GM23338 (cell line): ENCODE measurements at regions not wholly inside any gene's neighbourhood (a gene's known extent, or its start where the extent isn't known, plus 50 kb on each side); places are given as distances from the start of the nearest gene placed in this dataset.

ENCODE experiments used
- ATAC-seq: fragments of 200-7000 bp; cut with Tn5 transposase; 3 replicates; pipeline ENCODE4 v1.9.1; 2020
- DNase-seq: peaks from one replicate; pipeline ENCODE4 v3.0.0-alpha.2; 2015; ENCODE audit warnings: low spot score
- H2AFZ ChIP-seq: fragments of 200-600 bp; sonication (generic); 2 replicates; pipeline ENCODE4 v1.8.0; 2016; ENCODE audit warnings: antibody characterized with exemption, mild to moderate bottlenecking, moderate library complexity
- H3F3A ChIP-seq: fragments of 200-600 bp; sonication (generic); replicated peaks from 2 replicates; pipeline ENCODE4 v1.8.0; 2017; ENCODE audit warnings: antibody characterized with exemption, mixed run types, low read depth
- H3K27ac ChIP-seq: fragments of 200-600 bp; sonication (generic); 2 replicates; pipeline ENCODE4 v1.6.1; 2016; ENCODE audit warnings: low read depth
- H3K27me3 ChIP-seq: fragments of 200-600 bp; sonication (generic); 2 replicates; pipeline ENCODE4 v1.8.0; 2016; ENCODE audit warnings: mild to moderate bottlenecking, mixed run types, moderate library complexity; ENCODE audit not compliant: insufficient read depth
- H3K36me3 ChIP-seq: fragments of 200-600 bp; sonication (generic); 2 replicates; pipeline ENCODE4 v1.8.0; 2016; ENCODE audit warnings: mild to moderate bottlenecking; ENCODE audit not compliant: insufficient read depth
- H3K4me1 ChIP-seq: fragments of 200-600 bp; sonication (generic); 2 replicates; pipeline ENCODE4 v1.8.0; 2016; ENCODE audit warnings: mild to moderate bottlenecking, moderate library complexity; ENCODE audit not compliant: insufficient read depth
- H3K4me2 ChIP-seq: fragments of 200-600 bp; sonication (generic); 2 replicates; pipeline ENCODE4 v1.7.1; 2017; ENCODE audit warnings: mixed run types
- H3K4me3 ChIP-seq: fragments of 200-600 bp; sonication (generic); 2 replicates; pipeline ENCODE4 v1.6.1; 2016; ENCODE audit warnings: mixed run types
- H3K79me2 ChIP-seq: fragments of 200-600 bp; sonication (generic); replicated peaks from 2 replicates; pipeline ENCODE4 v1.8.0; 2017; ENCODE audit warnings: mild to moderate bottlenecking; ENCODE audit not compliant: insufficient read depth
- H3K9me2 ChIP-seq: fragments of 200-600 bp; sonication (generic); 2 replicates; pipeline ENCODE4 v1.8.0; 2017; ENCODE audit not compliant: insufficient read depth
- H4K20me1 ChIP-seq: fragments of 200-600 bp; sonication (generic); replicated peaks from 2 replicates; pipeline ENCODE4 v1.8.0; 2017; ENCODE audit warnings: mild to moderate bottlenecking; ENCODE audit not compliant: insufficient read depth
- H3K27ac Mint-ChIP-seq: 2 replicates; pipeline ENCODE4 v1.8.0; 2020; ENCODE audit warnings: inconsistent platforms, mild to moderate bottlenecking, moderate library complexity, mixed read lengths
- H3K27me3 Mint-ChIP-seq: 3 replicates; pipeline ENCODE4 v1.8.0; 2022; ENCODE audit warnings: low read depth, mild to moderate bottlenecking, moderate library complexity, mixed read lengths, inconsistent platforms; ENCODE audit not compliant: insufficient read depth, poor library complexity
- H3K36me3 Mint-ChIP-seq: 3 replicates; pipeline ENCODE4 v1.8.0; 2021; ENCODE audit warnings: low read depth, mild to moderate bottlenecking, inconsistent platforms, moderate library complexity, mixed read lengths
- H3K4me1 Mint-ChIP-seq: 3 replicates; pipeline ENCODE4 v1.8.0; 2020; ENCODE audit warnings: mild to moderate bottlenecking, inconsistent platforms, mixed read lengths
- H3K4me3 Mint-ChIP-seq: 3 replicates; pipeline ENCODE4 v1.8.0; 2021; ENCODE audit warnings: moderate library complexity, mild to moderate bottlenecking, inconsistent platforms, mixed read lengths
- H3K9me3 Mint-ChIP-seq: 3 replicates; pipeline ENCODE4 v1.8.0; 2020; ENCODE audit warnings: moderate library complexity, mild to moderate bottlenecking, inconsistent platforms, mixed read lengths
- CTCF ChIP-seq, 2 experiments: fragments of 200-600 bp in 1 of 2; sonication (generic) in 1 of 2; conservative IDR thresholded peaks; 2 replicates each; pipeline versions ENCODE4 v1.5.1 to v1.6.1; 2016 to 2017; ENCODE audit warnings: antibody characterized with exemption in 2 of 2, low read depth in 2 of 2, mild to moderate bottlenecking in 2 of 2, moderate library complexity in 1 of 2
- ETS1 ChIP-seq: IDR thresholded peaks from 2 replicates; pipeline ENCODE4 v1.6.1; 2016; ENCODE audit warnings: antibody characterized with exemption
- EZH2phosphoT487 ChIP-seq: fragments of 200-600 bp; sonication (generic); IDR thresholded peaks from one replicate; pipeline ENCODE4 v1.8.1; 2018; ENCODE audit warnings: antibody characterized with exemption; ENCODE audit not compliant: unreplicated experiment
- JUNB ChIP-seq: IDR thresholded peaks from one replicate; pipeline ENCODE4 v1.6.1; 2016; ENCODE audit warnings: antibody characterized with exemption; ENCODE audit not compliant: unreplicated experiment
- NANOG ChIP-seq: IDR thresholded peaks from 2 replicates; pipeline ENCODE4 v1.6.1; 2016; ENCODE audit warnings: antibody characterized with exemption, borderline replicate concordance
- REST ChIP-seq: IDR thresholded peaks from one replicate; pipeline ENCODE4 v1.6.1; 2018; ENCODE audit warnings: antibody characterized with exemption; ENCODE audit not compliant: unreplicated experiment
- ZNF114 ChIP-seq: fragments of 250-450 bp; sonication (Bioruptor Pico); IDR thresholded peaks from 2 replicates; pipeline ENCODE4 v1.5.0; 2020; ENCODE audit warnings: mild to moderate bottlenecking, moderate library complexity
- ZNF331 ChIP-seq: fragments of 250-450 bp; sonication (Bioruptor Pico); IDR thresholded peaks from 2 replicates; pipeline ENCODE4 v1.5.0; 2020; ENCODE audit warnings: low read depth, mild to moderate bottlenecking, moderate library complexity
- ZNF462 ChIP-seq: fragments of 250-450 bp; sonication (Bioruptor Pico); IDR thresholded peaks from 2 replicates; pipeline ENCODE4 v1.5.0; 2020; ENCODE audit warnings: mild to moderate bottlenecking, moderate library complexity

GRCh38 chr10:55470840-55471239, 669.8 kb upstream of the PCDH15 start (continued):
- TF ChIP-seq CTCF (conservative IDR thresholded peaks at IDR 0.05; ENCODE audit: low read depth in 2 of 2) (no peak), EZH2phosphoT487 (no peak), ZNF114 (CRISPR knock-in tag) (no peak), ZNF331 (CRISPR knock-in tag) (no peak), REST (no peak), JUNB (no peak)

GRCh38 chr10:55466806-55467504, 665.9 kb upstream of the PCDH15 start:
- no peak overlapping the region for H3K4me3 ChIP-seq
- no peaks in the 10 kb centered on the region for H3F3A ChIP-seq
- Mint-ChIP-seq H3K27me3 (no peaks in the 10 kb centered on the region), H3K36me3 (no peaks in the 10 kb centered on the region), H3K4me3 (no peak overlapping the region), H3K9me3 (no peaks in the 10 kb centered on the region), H3K4me1 (no peaks in the 10 kb centered on the region), H3K27ac (no peak overlapping the region; the same call in 1 of the 2 replicates)
- no peaks in the 10 kb centered on the region for H3K79me2 ChIP-seq
- no peaks in the 10 kb centered on the region for H3K9me2 ChIP-seq
- H3K36me3 ChIP-seq: no peaks in the 10 kb centered on the region
- TF ChIP-seq JUNB (no peak), EZH2phosphoT487 (no peak), NANOG (no peak), ZNF462 (CRISPR knock-in tag) (no peak), ZNF331 (CRISPR knock-in tag) (no peak), ZNF114 (CRISPR knock-in tag) (no peak), ETS1 (no peak)
- ATAC-seq (no peak), DNase-seq (no peak)
- H3K4me2 ChIP-seq: no peak overlapping the region
- H3K27ac ChIP-seq: no peak overlapping the region
- no peaks in the 10 kb centered on the region for H3K4me1 ChIP-seq
- no peaks in the 10 kb centered on the region for H3K27me3 ChIP-seq
- no peaks in the 10 kb centered on the region for H4K20me1 ChIP-seq
- H2AFZ ChIP-seq: no peak overlapping the region; the same call in 1 of the 2 replicates
